Esophagus squamous epithelium (tissue), 4 donors: ENCODE measurements at regions not wholly inside any gene's neighbourhood (a gene's known extent, or its start where the extent isn't known, plus 50 kb on each side); places are given as distances from the start of the nearest gene placed in this dataset.

Source experiments
- POLR2A ChIP-seq, 4 donors: fragments of 450-650 bp; IDR thresholded peaks; one replicate each; pipeline ENCODE4 v1.6.1; 2017; ENCODE audit warnings: antibody characterized with exemption in 4 of 4, mild to moderate bottlenecking in 4 of 4, moderate library complexity in 3 of 4
- TF ChIP-seq, protein P1 (sequence below), 6 experiments: fragments of 450-650 bp in 4 of 6; fragments of 200-600 bp in 2 of 6; sonication (generic) in 2 of 6; IDR thresholded peaks; one replicate each; pipeline ENCODE4 v1.5.1; 2016 to 2019; ENCODE audit warnings: antibody characterized with exemption in 6 of 6, mild to moderate bottlenecking in 4 of 6, moderate library complexity in 4 of 6

GRCh38 chr9:25302601-25303000 lies 375.6 kb downstream of the TUSC1 start:
- TF ChIP-seq, protein P1, sequence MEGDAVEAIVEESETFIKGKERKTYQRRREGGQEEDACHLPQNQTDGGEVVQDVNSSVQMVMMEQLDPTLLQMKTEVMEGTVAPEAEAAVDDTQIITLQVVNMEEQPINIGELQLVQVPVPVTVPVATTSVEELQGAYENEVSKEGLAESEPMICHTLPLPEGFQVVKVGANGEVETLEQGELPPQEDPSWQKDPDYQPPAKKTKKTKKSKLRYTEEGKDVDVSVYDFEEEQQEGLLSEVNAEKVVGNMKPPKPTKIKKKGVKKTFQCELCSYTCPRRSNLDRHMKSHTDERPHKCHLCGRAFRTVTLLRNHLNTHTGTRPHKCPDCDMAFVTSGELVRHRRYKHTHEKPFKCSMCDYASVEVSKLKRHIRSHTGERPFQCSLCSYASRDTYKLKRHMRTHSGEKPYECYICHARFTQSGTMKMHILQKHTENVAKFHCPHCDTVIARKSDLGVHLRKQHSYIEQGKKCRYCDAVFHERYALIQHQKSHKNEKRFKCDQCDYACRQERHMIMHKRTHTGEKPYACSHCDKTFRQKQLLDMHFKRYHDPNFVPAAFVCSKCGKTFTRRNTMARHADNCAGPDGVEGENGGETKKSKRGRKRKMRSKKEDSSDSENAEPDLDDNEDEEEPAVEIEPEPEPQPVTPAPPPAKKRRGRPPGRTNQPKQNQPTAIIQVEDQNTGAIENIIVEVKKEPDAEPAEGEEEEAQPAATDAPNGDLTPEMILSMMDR (IDR thresholded peaks at IDR 0.05) = no peak
- no peak for TF ChIP-seq POLR2A (IDR thresholded peaks at IDR 0.05)
